OCI-LY1 (cell line): ENCODE measurements at regions not wholly inside any gene's neighbourhood (a gene's known extent, or its start where the extent isn't known, plus 50 kb on each side); places are given as distances from the start of the nearest gene placed in this dataset.

Experiments
- EZH2 ChIP-seq: fragments of 200-600 bp; sonication (generic), shearing (Covaris generic); IDR thresholded peaks from 2 replicates; pipeline ENCODE4 v1.8.0; 2017; ENCODE audit warnings: borderline replicate concordance, mixed run types, mild to moderate bottlenecking, antibody characterized with exemption, low read length, moderate library complexity, mixed read lengths
- TF ChIP-seq, protein P1 (sequence below): fragments of 200-600 bp; sonication (generic), shearing (Covaris generic); IDR thresholded peaks from 2 replicates; pipeline ENCODE4 v1.5.1; 2017; ENCODE audit warnings: mild to moderate bottlenecking, antibody characterized with exemption, low read length, moderate library complexity, mixed read lengths

DNA sequence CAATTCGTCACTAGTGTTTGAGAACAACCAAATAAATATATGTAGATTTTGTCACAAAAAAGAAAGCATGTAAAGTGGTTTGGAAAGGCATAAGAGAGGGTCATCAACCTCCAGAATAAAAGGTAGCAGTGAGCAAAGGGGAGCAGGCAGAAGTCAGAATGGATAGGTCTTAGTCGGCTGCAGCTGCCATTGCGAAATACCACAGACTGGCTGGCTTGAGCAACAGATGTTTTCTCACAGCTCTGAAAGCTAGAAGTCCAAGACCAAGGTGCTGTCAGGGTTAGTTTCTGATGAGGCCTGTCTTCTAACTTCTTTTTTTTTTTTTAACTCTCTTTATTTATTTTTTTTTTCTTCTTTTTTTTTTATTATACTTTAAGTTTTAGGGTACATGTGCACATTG lies 208.1 kb upstream of the PIK3R1 start:
- TF ChIP-seq EZH2, result no peak
- TF ChIP-seq, protein P1, sequence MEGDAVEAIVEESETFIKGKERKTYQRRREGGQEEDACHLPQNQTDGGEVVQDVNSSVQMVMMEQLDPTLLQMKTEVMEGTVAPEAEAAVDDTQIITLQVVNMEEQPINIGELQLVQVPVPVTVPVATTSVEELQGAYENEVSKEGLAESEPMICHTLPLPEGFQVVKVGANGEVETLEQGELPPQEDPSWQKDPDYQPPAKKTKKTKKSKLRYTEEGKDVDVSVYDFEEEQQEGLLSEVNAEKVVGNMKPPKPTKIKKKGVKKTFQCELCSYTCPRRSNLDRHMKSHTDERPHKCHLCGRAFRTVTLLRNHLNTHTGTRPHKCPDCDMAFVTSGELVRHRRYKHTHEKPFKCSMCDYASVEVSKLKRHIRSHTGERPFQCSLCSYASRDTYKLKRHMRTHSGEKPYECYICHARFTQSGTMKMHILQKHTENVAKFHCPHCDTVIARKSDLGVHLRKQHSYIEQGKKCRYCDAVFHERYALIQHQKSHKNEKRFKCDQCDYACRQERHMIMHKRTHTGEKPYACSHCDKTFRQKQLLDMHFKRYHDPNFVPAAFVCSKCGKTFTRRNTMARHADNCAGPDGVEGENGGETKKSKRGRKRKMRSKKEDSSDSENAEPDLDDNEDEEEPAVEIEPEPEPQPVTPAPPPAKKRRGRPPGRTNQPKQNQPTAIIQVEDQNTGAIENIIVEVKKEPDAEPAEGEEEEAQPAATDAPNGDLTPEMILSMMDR, result no peak
